Liver (tissue), 8 donors: ENCODE measurements at regions not wholly inside any gene's neighbourhood (a gene's known extent, or its start where the extent isn't known, plus 50 kb on each side); places are given as distances from the start of the nearest gene placed in this dataset.

Experiments used
- DNase-seq: peaks from one replicate; pipeline ENCODE4 v3.0.0-alpha.2; 2017; ENCODE audit warnings: low spot score
- H3K27ac ChIP-seq, 2 donors: one replicate each; pipeline ENCODE4 v1.7.0; 2013; ENCODE audit warnings: inconsistent platforms in 2 of 2, low read length in 2 of 2, control low read depth in 1 of 2, low read depth in 1 of 2, mild to moderate bottlenecking in 1 of 2
- H3K27me3 ChIP-seq, 4 donors: one replicate each; pipeline versions ENCODE4 v1.6.1 to v1.7.0; 2013; ENCODE audit warnings: low read length in 3 of 4, inconsistent platforms in 1 of 4, mild to moderate bottlenecking in 1 of 4, moderate library complexity in 1 of 4; ENCODE audit not compliant: control insufficient read depth in 4 of 4, insufficient read depth in 4 of 4
- H3K36me3 ChIP-seq, 4 donors: one replicate each; pipeline versions ENCODE4 v1.6.1 to v1.7.0; 2013; ENCODE audit warnings: low read length in 3 of 4, mild to moderate bottlenecking in 3 of 4, low read depth in 1 of 4, moderate library complexity in 1 of 4; ENCODE audit not compliant: control insufficient read depth in 4 of 4, insufficient read depth in 3 of 4
- H3K4me1 ChIP-seq, 4 donors: one replicate each; pipeline versions ENCODE4 v1.6.1 to v1.7.0; 2013; ENCODE audit warnings: low read length in 3 of 4, mild to moderate bottlenecking in 3 of 4, moderate library complexity in 1 of 4; ENCODE audit not compliant: control insufficient read depth in 4 of 4, insufficient read depth in 4 of 4
- H3K4me3 ChIP-seq, 3 donors: one replicate each; pipeline versions ENCODE4 v1.6.1 to v1.7.0; 2013; ENCODE audit warnings: low read length in 3 of 3, control low read depth in 1 of 3, low read depth in 1 of 3, mild to moderate bottlenecking in 1 of 3
- H3K9ac ChIP-seq, 2 donors: one replicate each; pipeline ENCODE4 v1.7.0; 2013; ENCODE audit warnings: low read length in 2 of 2, mild to moderate bottlenecking in 2 of 2, moderate library complexity in 2 of 2, control low read depth in 1 of 2, low read depth in 1 of 2
- H3K9me3 ChIP-seq, 4 donors: one replicate each; pipeline versions ENCODE4 v1.6.1 to v1.7.0; 2013; ENCODE audit warnings: low read length in 3 of 4; ENCODE audit not compliant: control insufficient read depth in 4 of 4
- EGR1 ChIP-seq, 2 donors: IDR thresholded peaks; 2 replicates each; pipeline ENCODE4 v1.6.1; 2016 to 2018; ENCODE audit warnings: antibody characterized with exemption in 2 of 2, low read depth in 2 of 2
- FOXA1 ChIP-seq: IDR thresholded peaks from 2 replicates; pipeline ENCODE4 v1.6.1; 2016; ENCODE audit warnings: antibody characterized with exemption
- FOXA2 ChIP-seq: IDR thresholded peaks from 2 replicates; pipeline ENCODE4 v1.6.1; 2016; ENCODE audit warnings: antibody characterized with exemption
- GABPA ChIP-seq, 2 donors: IDR thresholded peaks in 1 of 2; conservative IDR thresholded peaks in 1 of 2; 2 replicates each; pipeline ENCODE4 v1.6.1; 2016; ENCODE audit warnings: antibody characterized with exemption in 2 of 2, mild to moderate bottlenecking in 1 of 2, moderate library complexity in 1 of 2
- HNF4A ChIP-seq, 2 donors: conservative IDR thresholded peaks; 2 replicates each; pipeline ENCODE4 v1.6.1; 2016; ENCODE audit warnings: antibody characterized with exemption in 2 of 2, mild to moderate bottlenecking in 2 of 2
- HNF4G ChIP-seq: IDR thresholded peaks from 2 replicates; pipeline ENCODE4 v1.6.1; 2016; ENCODE audit warnings: antibody characterized with exemption
- JUND ChIP-seq, 2 donors: IDR thresholded peaks; 2 replicates each; pipeline ENCODE4 v1.6.1; 2016; ENCODE audit warnings: antibody characterized with exemption in 2 of 2
- NR2F2 ChIP-seq: IDR thresholded peaks from 2 replicates; pipeline ENCODE4 v1.6.1; 2016; ENCODE audit warnings: antibody characterized with exemption
- RAD21 ChIP-seq, 2 donors: IDR thresholded peaks; 2 replicates each; pipeline ENCODE4 v1.6.1; 2016; ENCODE audit warnings: antibody characterized with exemption in 2 of 2, mild to moderate bottlenecking in 2 of 2
- RXRA ChIP-seq, 2 donors: IDR thresholded peaks; 2 replicates each; pipeline ENCODE4 v1.6.1; 2017 to 2018; ENCODE audit warnings: antibody characterized with exemption in 2 of 2, mild to moderate bottlenecking in 1 of 2
- SP1 ChIP-seq: IDR thresholded peaks from 2 replicates; pipeline ENCODE4 v1.6.1; 2018; ENCODE audit warnings: antibody characterized with exemption, mild to moderate bottlenecking
- TAF1 ChIP-seq: conservative IDR thresholded peaks from 2 replicates; pipeline ENCODE4 v1.6.1; 2016; ENCODE audit warnings: antibody characterized with exemption, mild to moderate bottlenecking
- YY1 ChIP-seq: IDR thresholded peaks from 2 replicates; pipeline ENCODE4 v1.6.1; 2016; ENCODE audit warnings: antibody characterized with exemption, mild to moderate bottlenecking
- WGBS: extraction: QIAGEN DNeasy Blood & Tissue Kit; methylation state at CpG from one replicate; pipeline ENCODE4 v1.1.7; 2013; 5-methylcytosine and 5-hydroxymethylcytosine counted together
- TF ChIP-seq, protein P1 (sequence below): IDR thresholded peaks from 2 replicates; pipeline ENCODE4 v1.6.1; 2016; ENCODE audit warnings: antibody characterized with exemption
- TF ChIP-seq, protein P2 (sequence below): IDR thresholded peaks from 2 replicates; pipeline ENCODE4 v1.6.1; 2016; ENCODE audit warnings: antibody characterized with exemption
- TF ChIP-seq, protein P3 (sequence below): IDR thresholded peaks from 2 replicates; pipeline ENCODE4 v1.6.1; 2016; ENCODE audit warnings: antibody characterized with exemption
- TF ChIP-seq, protein P4 (sequence below): IDR thresholded peaks from 2 replicates; pipeline ENCODE4 v1.6.1; 2016; ENCODE audit warnings: antibody characterized with exemption, mild to moderate bottlenecking
- TF ChIP-seq, protein P5 (sequence below): fragments of 150-350 bp; IDR thresholded peaks from 2 replicates; pipeline ENCODE4 v1.5.1; 2017; ENCODE audit warnings: improper control_type of control experiment, low read depth, low read length; ENCODE audit not compliant: missing input control
- donor health status: healthy.
- donor health status: healthy.
- donor health status: healthy.
- donor health status: healthy.
- donor health status: healthy.

DNA sequence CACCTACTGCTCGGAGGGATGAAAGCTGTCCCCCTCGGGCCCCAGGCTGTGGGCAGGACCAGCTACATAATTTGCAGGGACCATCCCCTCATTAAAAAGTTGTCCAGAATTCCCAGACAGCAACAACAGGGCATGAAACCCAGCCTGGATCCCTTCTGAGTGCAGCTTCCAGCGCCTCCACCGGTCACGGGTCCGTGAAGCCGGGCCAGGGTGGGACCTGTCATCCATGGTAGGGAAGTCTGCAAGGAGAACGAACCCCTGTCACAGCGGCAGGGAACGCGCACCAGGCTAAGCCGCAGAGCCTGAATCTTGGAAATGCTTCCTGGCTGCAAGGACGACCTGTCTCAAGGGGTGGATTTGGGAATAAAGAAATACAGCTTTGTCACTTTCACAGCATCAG, 214.2 kb downstream of the RBFOX3 start:
- Histone ChIP-seq H3K4me1 (peaks cover 0 to 9% (median 1%) of the 10 kb centered on the region in 4 donors), H3K4me3 (no peak overlapping the region), H3K9ac (no peak overlapping the region), H3K27me3 (peaks cover 0 to 33% (median under 1%) of the 10 kb centered on the region in 4 donors), H3K27ac (no peak overlapping the region), H3K36me3 (no peaks in the 10 kb centered on the region), H3K9me3 (no peaks in the 10 kb centered on the region)
- no peak for DNase-seq
- TF ChIP-seq RAD21 (IDR thresholded peaks at IDR 0.05), result no peak
- TF ChIP-seq FOXA2, result no peak
- no peak for TF ChIP-seq GABPA (IDR thresholded peaks at IDR 0.05 in 1 of 2, conservative IDR thresholded peaks at IDR 0.05 in 1 of 2)
- TF ChIP-seq, protein P1, sequence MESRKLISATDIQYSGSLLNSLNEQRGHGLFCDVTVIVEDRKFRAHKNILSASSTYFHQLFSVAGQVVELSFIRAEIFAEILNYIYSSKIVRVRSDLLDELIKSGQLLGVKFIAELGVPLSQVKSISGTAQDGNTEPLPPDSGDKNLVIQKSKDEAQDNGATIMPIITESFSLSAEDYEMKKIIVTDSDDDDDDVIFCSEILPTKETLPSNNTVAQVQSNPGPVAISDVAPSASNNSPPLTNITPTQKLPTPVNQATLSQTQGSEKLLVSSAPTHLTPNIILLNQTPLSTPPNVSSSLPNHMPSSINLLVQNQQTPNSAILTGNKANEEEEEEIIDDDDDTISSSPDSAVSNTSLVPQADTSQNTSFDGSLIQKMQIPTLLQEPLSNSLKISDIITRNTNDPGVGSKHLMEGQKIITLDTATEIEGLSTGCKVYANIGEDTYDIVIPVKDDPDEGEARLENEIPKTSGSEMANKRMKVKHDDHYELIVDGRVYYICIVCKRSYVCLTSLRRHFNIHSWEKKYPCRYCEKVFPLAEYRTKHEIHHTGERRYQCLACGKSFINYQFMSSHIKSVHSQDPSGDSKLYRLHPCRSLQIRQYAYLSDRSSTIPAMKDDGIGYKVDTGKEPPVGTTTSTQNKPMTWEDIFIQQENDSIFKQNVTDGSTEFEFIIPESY, result no peak
- TF ChIP-seq HNF4A (conservative IDR thresholded peaks at IDR 0.05), result no peak
- TF ChIP-seq NR2F2, result no peak
- TF ChIP-seq, protein P2, sequence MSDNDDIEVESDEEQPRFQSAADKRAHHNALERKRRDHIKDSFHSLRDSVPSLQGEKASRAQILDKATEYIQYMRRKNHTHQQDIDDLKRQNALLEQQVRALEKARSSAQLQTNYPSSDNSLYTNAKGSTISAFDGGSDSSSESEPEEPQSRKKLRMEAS, result no peak
- no peak for TF ChIP-seq TAF1
- TF ChIP-seq YY1, result no peak
- no peak for TF ChIP-seq SP1
- TF ChIP-seq RXRA (IDR thresholded peaks at IDR 0.05), result no peak
- no peak for TF ChIP-seq HNF4G
- TF ChIP-seq EGR1 (IDR thresholded peaks at IDR 0.05; ENCODE audit: low read depth in 2 of 2), result no peak
- TF ChIP-seq, protein P3, sequence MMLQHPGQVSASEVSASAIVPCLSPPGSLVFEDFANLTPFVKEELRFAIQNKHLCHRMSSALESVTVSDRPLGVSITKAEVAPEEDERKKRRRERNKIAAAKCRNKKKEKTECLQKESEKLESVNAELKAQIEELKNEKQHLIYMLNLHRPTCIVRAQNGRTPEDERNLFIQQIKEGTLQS, result no peak
- TF ChIP-seq FOXA1, result no peak
- TF ChIP-seq, protein P4, sequence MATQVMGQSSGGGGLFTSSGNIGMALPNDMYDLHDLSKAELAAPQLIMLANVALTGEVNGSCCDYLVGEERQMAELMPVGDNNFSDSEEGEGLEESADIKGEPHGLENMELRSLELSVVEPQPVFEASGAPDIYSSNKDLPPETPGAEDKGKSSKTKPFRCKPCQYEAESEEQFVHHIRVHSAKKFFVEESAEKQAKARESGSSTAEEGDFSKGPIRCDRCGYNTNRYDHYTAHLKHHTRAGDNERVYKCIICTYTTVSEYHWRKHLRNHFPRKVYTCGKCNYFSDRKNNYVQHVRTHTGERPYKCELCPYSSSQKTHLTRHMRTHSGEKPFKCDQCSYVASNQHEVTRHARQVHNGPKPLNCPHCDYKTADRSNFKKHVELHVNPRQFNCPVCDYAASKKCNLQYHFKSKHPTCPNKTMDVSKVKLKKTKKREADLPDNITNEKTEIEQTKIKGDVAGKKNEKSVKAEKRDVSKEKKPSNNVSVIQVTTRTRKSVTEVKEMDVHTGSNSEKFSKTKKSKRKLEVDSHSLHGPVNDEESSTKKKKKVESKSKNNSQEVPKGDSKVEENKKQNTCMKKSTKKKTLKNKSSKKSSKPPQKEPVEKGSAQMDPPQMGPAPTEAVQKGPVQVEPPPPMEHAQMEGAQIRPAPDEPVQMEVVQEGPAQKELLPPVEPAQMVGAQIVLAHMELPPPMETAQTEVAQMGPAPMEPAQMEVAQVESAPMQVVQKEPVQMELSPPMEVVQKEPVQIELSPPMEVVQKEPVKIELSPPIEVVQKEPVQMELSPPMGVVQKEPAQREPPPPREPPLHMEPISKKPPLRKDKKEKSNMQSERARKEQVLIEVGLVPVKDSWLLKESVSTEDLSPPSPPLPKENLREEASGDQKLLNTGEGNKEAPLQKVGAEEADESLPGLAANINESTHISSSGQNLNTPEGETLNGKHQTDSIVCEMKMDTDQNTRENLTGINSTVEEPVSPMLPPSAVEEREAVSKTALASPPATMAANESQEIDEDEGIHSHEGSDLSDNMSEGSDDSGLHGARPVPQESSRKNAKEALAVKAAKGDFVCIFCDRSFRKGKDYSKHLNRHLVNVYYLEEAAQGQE, result no peak
- TF ChIP-seq JUND (IDR thresholded peaks at IDR 0.05), result no peak
- TF ChIP-seq, protein P5, sequence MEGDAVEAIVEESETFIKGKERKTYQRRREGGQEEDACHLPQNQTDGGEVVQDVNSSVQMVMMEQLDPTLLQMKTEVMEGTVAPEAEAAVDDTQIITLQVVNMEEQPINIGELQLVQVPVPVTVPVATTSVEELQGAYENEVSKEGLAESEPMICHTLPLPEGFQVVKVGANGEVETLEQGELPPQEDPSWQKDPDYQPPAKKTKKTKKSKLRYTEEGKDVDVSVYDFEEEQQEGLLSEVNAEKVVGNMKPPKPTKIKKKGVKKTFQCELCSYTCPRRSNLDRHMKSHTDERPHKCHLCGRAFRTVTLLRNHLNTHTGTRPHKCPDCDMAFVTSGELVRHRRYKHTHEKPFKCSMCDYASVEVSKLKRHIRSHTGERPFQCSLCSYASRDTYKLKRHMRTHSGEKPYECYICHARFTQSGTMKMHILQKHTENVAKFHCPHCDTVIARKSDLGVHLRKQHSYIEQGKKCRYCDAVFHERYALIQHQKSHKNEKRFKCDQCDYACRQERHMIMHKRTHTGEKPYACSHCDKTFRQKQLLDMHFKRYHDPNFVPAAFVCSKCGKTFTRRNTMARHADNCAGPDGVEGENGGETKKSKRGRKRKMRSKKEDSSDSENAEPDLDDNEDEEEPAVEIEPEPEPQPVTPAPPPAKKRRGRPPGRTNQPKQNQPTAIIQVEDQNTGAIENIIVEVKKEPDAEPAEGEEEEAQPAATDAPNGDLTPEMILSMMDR, result no peak
- WGBS, result 70% methylated on average over 13 of the region's 13 CpGs
